Erythroblast (primary cell): ENCODE measurements at regions not wholly inside any gene's neighbourhood (a gene's known extent, or its start where the extent isn't known, plus 50 kb on each side); places are given as distances from the start of the nearest gene placed in this dataset.

Experiments
- DNase-seq, 2 experiments: peaks; one replicate each; lab custom pipeline; 2025; lab: John Stamatoyannopoulos, UW
- GATA1 ChIP-seq: IDR thresholded peaks from 2 replicates; pipeline ENCODE4 v1.6.1; 2011; ENCODE audit warnings: low read depth, mild to moderate bottlenecking, control low read depth, low read length, moderate library complexity
- POLR2A ChIP-seq: IDR thresholded peaks from 2 replicates; pipeline ENCODE4 v1.6.1; 2011; ENCODE audit warnings: mild to moderate bottlenecking, low read length

DNA sequence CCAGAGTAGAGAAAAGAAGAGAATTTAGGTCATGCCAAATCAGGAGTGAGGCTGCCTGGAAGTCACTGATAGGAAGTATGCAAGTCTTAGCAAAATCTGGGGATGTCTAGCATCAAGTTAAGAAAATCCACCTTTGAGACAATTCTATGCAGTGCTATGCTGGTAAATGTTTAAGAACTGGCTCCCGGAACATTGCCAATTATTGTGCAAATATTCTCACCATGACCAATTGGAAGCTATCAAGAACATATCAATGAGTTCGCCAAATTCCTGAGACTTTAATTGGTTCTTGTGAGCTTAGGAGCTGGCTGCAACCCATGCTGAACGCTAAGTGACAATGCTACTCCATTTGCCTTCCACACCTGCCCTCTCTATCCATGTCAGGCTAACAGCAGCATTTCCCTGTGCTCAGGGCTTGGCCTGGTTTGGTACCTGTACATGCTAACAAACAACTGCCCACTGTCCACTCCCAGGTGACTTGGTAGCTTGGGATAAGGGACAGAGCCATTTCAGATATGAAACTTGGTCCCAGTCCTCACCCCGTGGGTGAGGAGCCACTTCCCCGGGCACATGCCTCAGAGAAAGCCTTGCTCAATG is 172.9 kb upstream of the KLHL29 start:
- TF ChIP-seq POLR2A (no peak), GATA1 (no peak)
- DNase-seq = no peak

DNA sequence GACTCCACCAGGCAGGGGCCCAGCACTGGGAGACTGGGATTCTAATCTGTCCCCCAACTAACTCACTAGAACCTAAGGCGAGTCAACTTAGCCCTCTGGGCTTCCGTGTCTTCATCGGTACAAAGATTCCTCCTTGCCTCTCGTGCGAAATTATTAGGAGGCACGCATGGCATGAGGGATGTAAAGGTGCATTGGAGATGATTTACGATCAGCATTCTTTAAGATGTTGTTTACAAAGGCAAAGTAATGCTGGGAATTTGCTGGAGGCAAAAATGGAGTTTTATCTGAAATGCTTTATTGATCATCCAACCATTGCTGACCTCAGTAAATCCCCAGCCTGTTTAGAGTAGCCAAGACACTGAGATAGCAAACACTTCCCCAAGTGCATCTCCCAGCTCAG is 171.8 kb upstream of the KLHL29 start:
- TF ChIP-seq POLR2A (no peak), GATA1 (no peak)
- DNase-seq = no peak

- TF ChIP-seq POLR2A (no peak), GATA1 (no peak)
- DNase-seq = no peak
These were observed 170.0 kb upstream of the KLHL29 start for GRCh38 chr2:23215016-23215415.

DNA sequence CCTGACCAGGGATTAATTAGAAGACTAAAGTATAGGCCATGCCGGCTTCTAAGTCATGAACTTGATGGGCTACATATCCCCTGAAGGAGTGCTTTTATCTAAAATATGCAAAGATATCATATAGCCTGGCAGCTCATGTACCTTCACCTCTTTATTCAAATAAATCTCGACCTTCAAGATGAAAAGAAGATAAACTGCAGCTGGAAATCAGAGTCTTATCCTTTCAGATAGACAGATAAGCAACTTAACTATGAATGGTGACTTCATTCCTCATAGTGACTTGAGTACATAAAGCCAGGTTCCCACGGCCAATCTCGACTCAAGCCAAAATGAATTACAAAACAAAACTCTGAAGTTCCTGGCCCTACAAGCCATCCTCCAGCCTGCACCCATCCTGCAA is 165.3 kb upstream of the KLHL29 start:
- DNase-seq = no peak
- TF ChIP-seq GATA1 = no peak
- no peak for TF ChIP-seq POLR2A

GRCh38 chr2:23220513-23221094 is 164.4 kb upstream of the KLHL29 start:
- DNase-seq = no peak
- TF ChIP-seq GATA1 = no peak
- TF ChIP-seq POLR2A = no peak

- TF ChIP-seq POLR2A = no peak
- TF ChIP-seq GATA1 = no peak
- no peak for DNase-seq
These were observed 163.7 kb upstream of the KLHL29 start for GRCh38 chr2:23221236-23221635.

DNA sequence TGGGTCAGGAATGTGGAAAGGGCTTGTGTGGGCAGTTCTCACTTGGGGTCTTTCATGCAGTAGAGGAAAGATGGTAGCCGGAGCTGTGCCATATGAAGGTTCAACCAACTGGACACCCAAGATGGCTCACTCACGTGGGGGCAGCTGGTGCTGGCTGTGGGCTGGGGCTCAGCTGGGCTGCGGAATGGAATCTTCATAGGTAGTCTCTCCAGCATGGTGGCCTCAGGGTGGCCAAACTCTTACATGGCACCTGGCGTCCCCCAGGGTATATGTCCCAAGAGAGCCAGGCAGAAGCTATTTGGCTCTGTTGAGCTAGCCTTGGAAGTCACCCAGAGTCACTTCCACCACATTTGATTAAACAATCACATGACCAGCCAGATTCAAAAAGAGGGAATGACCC is 163.1 kb upstream of the KLHL29 start:
- TF ChIP-seq POLR2A (no peak), GATA1 (no peak)

GRCh38 chr2:23230885-23231284 is 154.1 kb upstream of the KLHL29 start:
- TF ChIP-seq POLR2A = no peak
- no peak for TF ChIP-seq GATA1
- no peak for DNase-seq

More for the DNA sequence above, 163.1 kb upstream of the KLHL29 start:
- no peak for DNase-seq

DNA sequence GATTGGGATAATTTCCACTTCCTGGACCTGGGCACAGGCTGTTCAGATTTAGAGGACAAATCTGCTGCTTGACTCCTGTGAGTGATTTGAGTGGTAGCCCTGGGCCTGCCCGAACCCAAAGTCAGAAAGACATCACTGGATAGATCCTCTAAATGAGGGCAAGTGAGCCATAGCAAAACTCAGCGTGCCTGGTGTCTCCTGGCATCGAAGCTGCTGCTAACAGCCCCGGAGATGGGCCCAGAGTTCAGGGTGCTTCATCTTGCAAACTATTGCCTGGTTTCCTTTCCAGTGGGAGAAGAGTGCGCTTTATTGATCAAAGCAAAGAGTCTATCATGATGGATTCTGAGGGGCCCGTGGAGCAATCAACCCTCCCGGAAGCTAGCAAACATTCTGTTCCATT is 153.1 kb upstream of the KLHL29 start:
- no peak for TF ChIP-seq GATA1
- no peak for TF ChIP-seq POLR2A

DNA sequence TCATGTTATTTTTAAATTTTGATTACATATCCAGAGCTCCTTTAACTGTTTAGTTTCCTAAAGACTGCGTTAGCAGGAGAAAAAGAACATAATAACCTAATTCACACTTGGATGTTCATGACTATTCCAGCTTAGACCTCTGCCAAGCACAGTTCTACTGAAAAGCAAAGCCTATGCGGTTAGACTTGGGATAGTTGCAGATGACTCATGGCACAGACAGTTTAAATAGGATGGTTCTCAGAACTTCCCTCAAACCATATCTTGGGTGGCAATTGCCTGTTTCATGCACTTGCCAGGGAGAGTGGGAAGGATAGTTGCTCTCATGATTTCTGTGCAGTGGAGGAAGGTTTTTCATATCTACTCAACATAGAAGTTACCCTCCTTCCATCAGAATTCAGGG is 149.7 kb upstream of the KLHL29 start:
- no peak for DNase-seq
- TF ChIP-seq GATA1 (no peak), POLR2A (no peak)

More for the DNA sequence above, 153.1 kb upstream of the KLHL29 start:
- no peak for DNase-seq

DNA sequence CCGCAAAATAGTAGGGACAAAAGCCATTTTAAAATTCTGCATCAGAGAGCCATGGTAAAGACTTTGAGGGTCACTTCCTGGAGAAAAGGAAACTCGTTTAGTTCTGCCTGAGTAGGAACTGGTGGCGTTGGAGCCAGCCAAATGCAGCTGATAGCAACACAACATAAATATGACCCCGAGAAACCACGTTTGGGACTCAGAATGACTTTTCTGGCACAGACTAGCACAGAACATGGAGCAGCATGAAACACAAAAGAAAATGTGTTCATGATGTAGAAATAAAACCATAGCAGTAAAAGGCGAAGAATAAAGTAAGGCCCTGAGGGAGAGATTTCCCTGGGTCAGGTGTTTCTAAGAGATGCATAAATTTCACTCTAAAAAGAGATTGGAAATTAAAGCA is 149.2 kb upstream of the KLHL29 start:
- no peak for TF ChIP-seq POLR2A
- TF ChIP-seq GATA1 = no peak
- DNase-seq = no peak

DNA sequence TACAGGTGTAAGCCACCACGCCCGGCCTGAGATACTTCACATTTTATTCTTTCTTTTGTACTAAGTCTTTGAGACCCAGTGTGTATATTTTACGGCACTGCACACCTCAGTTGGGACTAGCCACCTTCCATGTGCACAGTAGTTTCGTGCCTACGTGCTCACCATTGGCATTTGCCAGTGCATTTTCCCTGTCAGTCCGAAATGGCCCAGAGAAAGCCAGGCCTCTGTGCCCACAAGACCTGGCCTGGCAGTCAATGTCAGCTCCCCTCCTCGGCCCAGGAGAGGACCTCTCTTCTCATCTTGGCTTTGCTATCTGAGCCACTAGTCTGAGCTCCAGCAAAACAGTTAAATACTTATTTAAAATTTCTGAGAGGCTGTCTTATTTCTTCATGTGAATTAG is 147.8 kb upstream of the KLHL29 start:
- DNase-seq = no peak

DNA sequence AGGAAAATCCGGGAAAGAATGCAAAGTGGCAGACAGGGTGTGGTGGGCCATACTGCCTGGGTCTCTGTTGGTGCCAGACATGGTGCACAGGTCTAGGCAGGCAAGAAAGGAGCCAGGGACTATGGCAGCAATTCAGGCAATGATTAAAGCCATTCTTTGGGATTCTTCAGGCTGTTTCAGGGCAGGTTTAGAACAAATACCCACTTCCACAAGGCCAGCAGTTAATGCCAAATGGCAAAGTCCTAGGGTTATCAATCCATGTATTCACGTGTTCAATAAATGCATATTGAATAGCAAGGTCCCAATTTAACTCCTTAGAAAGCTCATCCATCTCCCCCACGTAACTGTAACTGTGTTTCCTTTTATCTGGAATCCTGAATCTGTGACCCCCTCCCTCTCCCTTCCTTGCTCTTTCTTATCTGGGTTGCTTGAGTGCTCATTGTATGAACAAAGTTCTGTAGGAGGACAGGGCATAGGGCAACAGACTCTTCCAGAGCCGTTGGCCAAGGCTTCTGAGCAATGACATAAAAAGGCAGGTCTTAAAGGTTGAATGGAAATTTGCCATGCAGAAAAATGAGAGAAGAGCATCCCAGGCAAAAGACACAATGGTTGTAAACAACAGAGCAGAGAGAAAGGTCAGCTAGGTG is 146.8 kb upstream of the KLHL29 start:
- DNase-seq = no peak
- TF ChIP-seq POLR2A (no peak), GATA1 (no peak)

More for the DNA sequence above, 147.8 kb upstream of the KLHL29 start:
- no peak for TF ChIP-seq POLR2A
- no peak for TF ChIP-seq GATA1

DNA sequence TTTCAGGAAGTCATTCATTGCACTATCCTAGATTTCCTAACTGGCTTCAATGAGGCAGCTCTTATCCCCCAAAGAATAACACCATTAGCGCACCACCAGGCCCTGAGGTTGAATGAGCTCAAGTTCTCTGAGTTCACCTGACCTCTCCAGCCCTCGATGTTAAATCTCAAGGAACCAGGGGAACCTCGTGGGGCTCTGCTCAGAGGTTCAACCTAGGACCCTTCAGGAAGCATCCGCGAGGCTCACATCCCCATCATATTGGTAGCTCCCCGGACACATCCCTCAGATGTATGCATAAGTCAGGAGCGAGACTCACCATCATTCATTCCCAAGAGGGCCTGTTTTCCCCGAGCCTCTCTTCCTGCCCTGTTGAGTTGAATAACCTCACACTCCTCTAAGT is 145.6 kb upstream of the KLHL29 start:
- no peak for DNase-seq
- no peak for TF ChIP-seq POLR2A
- no peak for TF ChIP-seq GATA1
